Caco-2 (cell line): ENCODE measurements at regions not wholly inside any gene's neighbourhood (a gene's known extent, or its start where the extent isn't known, plus 50 kb on each side); places are given as distances from the start of the nearest gene placed in this dataset.

ENCODE experiments used
- BruUV-seq: library from RNA; stranded (reverse); fragments of 400-500 nt; replicated peaks from 2 replicates; lab custom pipeline; 2021; lab: Mats Ljungman, UMichigan
- CTCF ChIA-PET: fragments of 300-600 bp; sonication (Branson Sonifier 250); formaldehyde crosslinking; loops from one replicate; lab custom pipeline; 2022; ENCODE audit warnings: antibody characterized with exemption; lab: Charles Lee
- POLR2A ChIA-PET: fragments of 300-600 bp; sonication (Branson Sonifier 250); formaldehyde crosslinking; loops from one replicate; lab custom pipeline; 2022; ENCODE audit warnings: antibody characterized with exemption; lab: Charles Lee
- DNase-seq, 2 experiments: peaks; one replicate each; pipeline versions ENCODE4 v3.0.0 to v3.0.0-alpha.2; 2020 to 2022
- H3K27me3 ChIP-seq: replicated peaks from 2 replicates; pipeline ENCODE4 v1.6.0; 2011; ENCODE audit warnings: low read length; ENCODE audit not compliant: control insufficient read depth, insufficient read depth
- H3K36me3 ChIP-seq: 2 replicates; pipeline ENCODE4 v1.5.1; 2011; ENCODE audit warnings: low read length; ENCODE audit not compliant: control insufficient read depth, insufficient read depth
- H3K4me1 ChIP-seq: fragments of 250-450 bp; sonication (Bioruptor Pico); 2 replicates; pipeline ENCODE4 v1.5.1; 2020; ENCODE audit warnings: mild to moderate bottlenecking
- H3K4me3 ChIP-seq: 2 replicates; pipeline ENCODE4 v1.5.1; 2011; ENCODE audit warnings: low read depth, mild to moderate bottlenecking, control low read depth, low read length
- H3K9me3 ChIP-seq: fragments of 250-450 bp; sonication (Bioruptor Pico); 2 replicates; pipeline ENCODE4 v1.5.1; 2020; ENCODE audit warnings: mild to moderate bottlenecking, moderate library complexity
- H3K27ac Mint-ChIP-seq: one replicate; pipeline ENCODE4 v1.8.0; 2022; ENCODE audit warnings: mixed read lengths; ENCODE audit not compliant: unreplicated experiment
- H3K27me3 Mint-ChIP-seq: one replicate; pipeline ENCODE4 v1.8.0; 2022; ENCODE audit warnings: mixed read lengths; ENCODE audit not compliant: insufficient read depth, unreplicated experiment
- H3K36me3 Mint-ChIP-seq: one replicate; pipeline ENCODE4 v1.8.0; 2022; ENCODE audit warnings: mild to moderate bottlenecking, mixed read lengths; ENCODE audit not compliant: insufficient read depth, unreplicated experiment
- H3K4me1 Mint-ChIP-seq: one replicate; pipeline ENCODE4 v1.8.0; 2022; ENCODE audit warnings: low read depth, mixed read lengths; ENCODE audit not compliant: unreplicated experiment
- H3K4me3 Mint-ChIP-seq: one replicate; pipeline ENCODE4 v1.8.0; 2022; ENCODE audit warnings: mild to moderate bottlenecking, moderate library complexity, mixed read lengths; ENCODE audit not compliant: unreplicated experiment
- H3K9me3 Mint-ChIP-seq: one replicate; pipeline ENCODE4 v1.8.0; 2022; ENCODE audit warnings: mixed read lengths; ENCODE audit not compliant: unreplicated experiment
- intact Hi-C: fragments of 100-400 bp; cut with micrococcal nuclease; formaldehyde crosslinking; loops from one replicate; pipeline ENCODE4 v1.10.0; 2022; ENCODE audit not compliant: unreplicated experiment
- TF ChIP-seq, protein P1 (sequence below), 2 experiments: fragments of 200-600 bp in 1 of 2; IDR thresholded peaks; 1 replicate in 1 of 2; 2 replicates in 1 of 2; pipeline versions ENCODE4 v1.5.1 to v1.8.0; 2011 to 2022; ENCODE audit warnings: antibody characterized with exemption in 1 of 2, control low read depth in 1 of 2, inconsistent platforms in 1 of 2, low read depth in 1 of 2, low read length in 1 of 2, mild to moderate bottlenecking in 1 of 2, moderate library complexity in 1 of 2; ENCODE audit not compliant: insufficient read depth in 1 of 2, severe bottlenecking in 1 of 2, unreplicated experiment in 1 of 2

DNA sequence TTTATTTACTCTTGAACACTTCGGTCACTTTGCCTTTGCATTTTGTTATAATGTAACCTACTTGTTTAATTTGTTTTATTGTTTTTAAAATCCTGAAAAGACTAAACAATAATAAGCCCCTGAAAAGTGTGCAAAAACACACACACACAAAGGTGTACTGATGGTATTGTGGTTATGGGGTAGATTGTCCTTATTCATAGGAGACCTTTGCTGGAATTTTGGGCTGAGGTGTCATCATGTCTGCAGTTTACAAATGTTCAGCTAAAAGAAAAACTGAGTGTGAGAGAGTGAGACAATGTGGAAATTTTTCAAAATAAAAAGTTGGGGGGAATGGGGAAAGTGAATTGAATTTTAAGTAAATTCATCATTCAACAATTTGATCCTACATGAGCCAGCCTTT lies 174.9 kb downstream of the QDPR start:
- no peaks in the 10 kb centered on the region for H3K4me1 ChIP-seq
- TF ChIP-seq, protein P1, sequence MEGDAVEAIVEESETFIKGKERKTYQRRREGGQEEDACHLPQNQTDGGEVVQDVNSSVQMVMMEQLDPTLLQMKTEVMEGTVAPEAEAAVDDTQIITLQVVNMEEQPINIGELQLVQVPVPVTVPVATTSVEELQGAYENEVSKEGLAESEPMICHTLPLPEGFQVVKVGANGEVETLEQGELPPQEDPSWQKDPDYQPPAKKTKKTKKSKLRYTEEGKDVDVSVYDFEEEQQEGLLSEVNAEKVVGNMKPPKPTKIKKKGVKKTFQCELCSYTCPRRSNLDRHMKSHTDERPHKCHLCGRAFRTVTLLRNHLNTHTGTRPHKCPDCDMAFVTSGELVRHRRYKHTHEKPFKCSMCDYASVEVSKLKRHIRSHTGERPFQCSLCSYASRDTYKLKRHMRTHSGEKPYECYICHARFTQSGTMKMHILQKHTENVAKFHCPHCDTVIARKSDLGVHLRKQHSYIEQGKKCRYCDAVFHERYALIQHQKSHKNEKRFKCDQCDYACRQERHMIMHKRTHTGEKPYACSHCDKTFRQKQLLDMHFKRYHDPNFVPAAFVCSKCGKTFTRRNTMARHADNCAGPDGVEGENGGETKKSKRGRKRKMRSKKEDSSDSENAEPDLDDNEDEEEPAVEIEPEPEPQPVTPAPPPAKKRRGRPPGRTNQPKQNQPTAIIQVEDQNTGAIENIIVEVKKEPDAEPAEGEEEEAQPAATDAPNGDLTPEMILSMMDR (IDR thresholded peaks at IDR 0.05; ENCODE audit: insufficient read depth in 1 of 2, low read depth in 1 of 2, low read length in 1 of 2, severe bottlenecking in 1 of 2, unreplicated experiment in 1 of 2): no peak
- no peaks in the 10 kb centered on the region for H3K27me3 ChIP-seq
- POLR2A ChIA-PET: no interaction called here
- Mint-ChIP-seq H3K9me3 (no peaks in the 10 kb centered on the region), H3K4me1 (no peaks in the 10 kb centered on the region), H3K27me3 (peaks cover 12% of the 10 kb centered on the region), H3K36me3 (no peaks in the 10 kb centered on the region), H3K4me3 (no peak overlapping the region), H3K27ac (no peak overlapping the region)
- CTCF ChIA-PET: no interaction called here
- BruUV-seq: no TSS peak
- intact Hi-C loops: no loop called here
- no peaks in the 10 kb centered on the region for H3K36me3 ChIP-seq
- H3K9me3 ChIP-seq: no peaks in the 10 kb centered on the region
- DNase-seq: no peak
- no peak overlapping the region for H3K4me3 ChIP-seq

DNA sequence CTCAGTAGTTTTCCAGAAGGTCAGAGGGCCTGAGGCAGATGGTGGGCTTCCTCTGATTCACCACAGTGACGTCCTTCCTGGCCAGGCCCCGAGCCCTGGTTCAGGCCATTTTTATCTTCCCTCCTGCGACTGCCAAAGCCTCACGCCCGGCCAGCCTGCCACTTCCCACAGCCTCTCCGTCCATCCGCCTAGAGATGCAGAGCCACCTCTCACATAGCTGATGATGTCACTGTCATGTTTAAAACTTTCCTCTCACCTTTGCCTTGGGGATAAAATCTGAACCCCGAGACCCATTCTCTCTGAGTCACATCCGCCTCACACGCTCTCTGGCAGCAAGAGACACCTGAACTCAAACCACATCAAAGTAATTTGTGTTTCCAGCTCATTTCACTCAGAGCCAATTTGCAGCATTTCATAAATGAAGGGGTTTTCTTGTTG lies 175.3 kb downstream of the QDPR start:
- no peak for DNase-seq
- H3K4me3 Mint-ChIP-seq: no peak overlapping the region
- CTCF ChIA-PET: no interaction called here
- H3K36me3 Mint-ChIP-seq: no peaks in the 10 kb centered on the region
- H3K4me3 ChIP-seq: no peak overlapping the region
- POLR2A ChIA-PET: no interaction called here
- no peaks in the 10 kb centered on the region for H3K9me3 ChIP-seq
- intact Hi-C loops: no loop called here
- H3K27ac Mint-ChIP-seq: no peak overlapping the region
- no peaks in the 10 kb centered on the region for H3K27me3 ChIP-seq
- no peaks in the 10 kb centered on the region for H3K4me1 Mint-ChIP-seq
- no TSS peak for BruUV-seq
- no peaks in the 10 kb centered on the region for H3K4me1 ChIP-seq
- no peaks in the 10 kb centered on the region for H3K9me3 Mint-ChIP-seq
- TF ChIP-seq, protein P1 (IDR thresholded peaks at IDR 0.05; ENCODE audit: insufficient read depth in 1 of 2, low read depth in 1 of 2, low read length in 1 of 2, severe bottlenecking in 1 of 2, unreplicated experiment in 1 of 2): no peak
- H3K27me3 Mint-ChIP-seq: peaks cover 12% of the 10 kb centered on the region
- no peaks in the 10 kb centered on the region for H3K36me3 ChIP-seq

GRCh38 chr4:17336069-17336468 lies 175.8 kb downstream of the QDPR start:
- H3K4me3 Mint-ChIP-seq: no peak overlapping the region
- BruUV-seq: no TSS peak

More at GRCh38 chr4:17336069-17336468, 175.8 kb downstream of the QDPR start:
- TF ChIP-seq, protein P1 (IDR thresholded peaks at IDR 0.05; ENCODE audit: insufficient read depth in 1 of 2, low read depth in 1 of 2, low read length in 1 of 2, severe bottlenecking in 1 of 2, unreplicated experiment in 1 of 2): no peak
- no peak for DNase-seq
- H3K9me3 Mint-ChIP-seq: no peaks in the 10 kb centered on the region
- H3K4me3 ChIP-seq: no peak overlapping the region
- no peak overlapping the region for H3K27ac Mint-ChIP-seq
- no peaks in the 10 kb centered on the region for H3K4me1 ChIP-seq
- CTCF ChIA-PET: no interaction called here
- POLR2A ChIA-PET: no interaction called here
- intact Hi-C loops: no loop called here
- H3K36me3 Mint-ChIP-seq: no peaks in the 10 kb centered on the region
- no peaks in the 10 kb centered on the region for H3K4me1 Mint-ChIP-seq
- H3K36me3 ChIP-seq: no peaks in the 10 kb centered on the region
- H3K9me3 ChIP-seq: no peaks in the 10 kb centered on the region
- no peaks in the 10 kb centered on the region for H3K27me3 ChIP-seq
- peaks cover 12% of the 10 kb centered on the region for H3K27me3 Mint-ChIP-seq
